B cell (primary cell): ENCODE measurements at regions not wholly inside any gene's neighbourhood (a gene's known extent, or its start where the extent isn't known, plus 50 kb on each side); places are given as distances from the start of the nearest gene placed in this dataset.

Experiments
- CTCF ChIP-seq: fragments of 200-600 bp; IDR thresholded peaks from one replicate; pipeline ENCODE4 v1.8.0; 2022; ENCODE audit warnings: antibody characterized with exemption, mild to moderate bottlenecking
- EZH2 ChIP-seq: IDR thresholded peaks from 2 replicates; pipeline ENCODE4 v1.6.1; 2012; ENCODE audit warnings: borderline replicate concordance, low read depth, mild to moderate bottlenecking, moderate library complexity, low read length; ENCODE audit not compliant: insufficient read depth, poor library complexity, severe bottlenecking

GRCh38 chr16:85270374-85270773, 158.1 kb upstream of the CIBAR2 start:
- TF ChIP-seq CTCF (no peak), EZH2 (no peak)
